CD4-positive, alpha-beta T cell (primary cell): ENCODE measurements at regions not wholly inside any gene's neighbourhood (a gene's known extent, or its start where the extent isn't known, plus 50 kb on each side); places are given as distances from the start of the nearest gene placed in this dataset.

ENCODE experiments used
- ATAC-seq: fragments of 200-7000 bp; cut with Tn5 transposase; one replicate; pipeline ENCODE4 v1.10.0; 2022; ENCODE audit warnings: mild to moderate bottlenecking; ENCODE audit not compliant: poor library complexity
- CTCF ChIA-PET: fragments of 350-600 bp; sonication (Branson Sonifier 250); formaldehyde crosslinking; loops from one replicate; lab custom pipeline; 2021; ENCODE audit warnings: antibody characterized with exemption, inconsistent platforms; lab: Charles Lee
- POLR2A ChIA-PET: fragments of 350-600 bp; sonication (Branson Sonifier 250); formaldehyde crosslinking; loops from one replicate; lab custom pipeline; 2021; ENCODE audit warnings: antibody characterized with exemption, inconsistent platforms; lab: Charles Lee
- DNase-seq, 14 experiments: peaks; one replicate each; pipeline ENCODE4 v3.0.0-alpha.2; 2013 to 2020; ENCODE audit warnings: mixed read lengths in 2 of 14
- H3K27ac ChIP-seq, 2 donors: one replicate each; pipeline versions ENCODE4 v1.5.1 to v1.7.0; 2013; ENCODE audit warnings: low read length in 2 of 2, low read depth in 1 of 2, mild to moderate bottlenecking in 1 of 2
- H3K27me3 ChIP-seq, 2 experiments: 1 replicate in 1 of 2; 2 replicates in 1 of 2; pipeline versions ENCODE4 v1.6.1 to v1.7.0; 2013; ENCODE audit warnings: low read length in 2 of 2, control low read depth in 1 of 2, mild to moderate bottlenecking in 1 of 2, moderate library complexity in 1 of 2; ENCODE audit not compliant: insufficient read depth in 2 of 2, control insufficient read depth in 1 of 2
- H3K36me3 ChIP-seq: one replicate; pipeline ENCODE4 v1.6.1; 2013; ENCODE audit warnings: low read length, control low read depth; ENCODE audit not compliant: insufficient read depth
- H3K4me1 ChIP-seq: one replicate; pipeline ENCODE4 v1.6.1; 2013; ENCODE audit warnings: low read length, control low read depth; ENCODE audit not compliant: insufficient read depth
- H3K4me3 ChIP-seq: one replicate; pipeline ENCODE4 v1.5.1; 2013; ENCODE audit warnings: mild to moderate bottlenecking, low read length, moderate library complexity
- H3K9me3 ChIP-seq, 2 experiments: 1 replicate in 1 of 2; 2 replicates in 1 of 2; pipeline versions ENCODE4 v1.6.1 to v1.7.0; 2013; ENCODE audit warnings: low read length in 2 of 2, mild to moderate bottlenecking in 2 of 2, control low read depth in 1 of 2, moderate library complexity in 1 of 2; ENCODE audit not compliant: control insufficient read depth in 1 of 2, insufficient read depth in 1 of 2
- H3K27ac Mint-ChIP-seq: one replicate; pipeline ENCODE4 v1.8.0; 2020; ENCODE audit warnings: mixed read lengths
- H3K27me3 Mint-ChIP-seq: one replicate; pipeline ENCODE4 v1.8.0; 2021; ENCODE audit warnings: mixed read lengths
- H3K36me3 Mint-ChIP-seq: one replicate; pipeline ENCODE4 v1.8.0; 2021; ENCODE audit warnings: low read depth, mixed read lengths
- H3K4me1 Mint-ChIP-seq: one replicate; pipeline ENCODE4 v1.8.0; 2021; ENCODE audit warnings: low read depth, mixed read lengths
- H3K4me3 Mint-ChIP-seq: one replicate; pipeline ENCODE4 v1.8.0; 2020; ENCODE audit warnings: mild to moderate bottlenecking, mixed read lengths
- H3K9me3 Mint-ChIP-seq: one replicate; pipeline ENCODE4 v1.8.0; 2020; ENCODE audit warnings: mixed read lengths
- CTCF ChIP-seq: fragments of 200-600 bp; IDR thresholded peaks from one replicate; pipeline ENCODE4 v1.8.0; 2022; ENCODE audit warnings: antibody characterized with exemption, mild to moderate bottlenecking
- intact Hi-C, 2 experiments: fragments of 100-400 bp; cut with DNase I in 1 of 2; cut with micrococcal nuclease in 1 of 2; formaldehyde crosslinking; loops; one replicate each; pipeline versions ENCODE4 v1.15.1 to v1.9.0; 2023 to 2025; cut with DNase I, micrococcal nuclease

- H3K27me3 Mint-ChIP-seq = peaks cover 6% of the 10 kb centered on the region
- H3K36me3 ChIP-seq = no peaks in the 10 kb centered on the region
- no peaks in the 10 kb centered on the region for H3K9me3 ChIP-seq
- no peaks in the 10 kb centered on the region for H3K9me3 Mint-ChIP-seq
- ATAC-seq (no peak), DNase-seq (no peak)
- ChIA-PET CTCF (no interaction called here), POLR2A (no interaction called here)
- no peaks in the 10 kb centered on the region for H3K36me3 Mint-ChIP-seq
- intact Hi-C loops = no loop called here
- no peaks in the 10 kb centered on the region for H3K4me1 ChIP-seq
- no peaks in the 10 kb centered on the region for H3K4me1 Mint-ChIP-seq
- no peak overlapping the region for H3K4me3 Mint-ChIP-seq
- H3K27ac Mint-ChIP-seq = no peak overlapping the region
- no peak overlapping the region for H3K27ac ChIP-seq
- no peak overlapping the region for H3K4me3 ChIP-seq
- H3K27me3 ChIP-seq = peaks cover 5 to 14% of the 10 kb centered on the region in 2 experiments
- TF ChIP-seq CTCF = no peak
Observed at GRCh38 chr15:62844564-62845240, 197.8 kb upstream of the TPM1 start.

- Mint-ChIP-seq H3K27me3 (peaks cover 6% of the 10 kb centered on the region), H3K9me3 (no peaks in the 10 kb centered on the region), H3K4me3 (no peak overlapping the region), H3K36me3 (no peaks in the 10 kb centered on the region), H3K27ac (no peak overlapping the region), H3K4me1 (no peaks in the 10 kb centered on the region)
- ChIA-PET CTCF (no interaction called here), POLR2A (no interaction called here)
- Histone ChIP-seq H3K27ac (no peak overlapping the region), H3K9me3 (no peaks in the 10 kb centered on the region), H3K4me3 (no peak overlapping the region), H3K36me3 (no peaks in the 10 kb centered on the region), H3K27me3 (peaks cover 5 to 14% of the 10 kb centered on the region in 2 experiments), H3K4me1 (no peaks in the 10 kb centered on the region)
- intact Hi-C loops = no loop called here
- DNase-seq = no peak
- ATAC-seq = no peak
- no peak for TF ChIP-seq CTCF
Observed at GRCh38 chr15:62845241-62846126, 197.1 kb upstream of the TPM1 start.

GRCh38 chr15:62846131-62846804 is 196.3 kb upstream of the TPM1 start:
- Mint-ChIP-seq H3K4me3 (no peak overlapping the region), H3K9me3 (no peaks in the 10 kb centered on the region), H3K4me1 (no peaks in the 10 kb centered on the region), H3K27me3 (peaks cover 11% of the 10 kb centered on the region), H3K36me3 (no peaks in the 10 kb centered on the region), H3K27ac (no peak overlapping the region)
- no peak for TF ChIP-seq CTCF
- Histone ChIP-seq H3K36me3 (no peaks in the 10 kb centered on the region), H3K27me3 (peaks cover 5 to 14% of the 10 kb centered on the region in 2 experiments), H3K27ac (no peak overlapping the region), H3K9me3 (no peaks in the 10 kb centered on the region), H3K4me1 (no peaks in the 10 kb centered on the region), H3K4me3 (no peak overlapping the region)
- ATAC-seq (no peak), DNase-seq (no peak)
- POLR2A ChIA-PET = no interaction called here
- CTCF ChIA-PET = no interaction called here
- intact Hi-C loops = no loop called here
